ENCODE measurements at regions not wholly inside any gene's neighbourhood (a gene's known extent, or its start where the extent isn't known, plus 50 kb on each side); places are given as distances from the start of the nearest gene placed in this dataset.

GRCh38 chr18:64513401-64513800 is 364.5 kb upstream of the LINC00305 start:
- POLR2A ChIA-PET, result no interaction called here
- TF ChIP-seq CBFB (CRISPR knock-in tag; IDR thresholded peaks at IDR 0.05; ENCODE audit: low read depth), result no peak
- TF ChIP-seq CREB1 (CRISPR knock-in tag; IDR thresholded peaks at IDR 0.05), result no peak
- TF ChIP-seq SP1 (CRISPR knock-in tag; conservative IDR thresholded peaks at IDR 0.05), result no peak
- TF ChIP-seq ATF1 (CRISPR knock-in tag; IDR thresholded peaks at IDR 0.05), result no peak
- TF ChIP-seq, protein P1, sequence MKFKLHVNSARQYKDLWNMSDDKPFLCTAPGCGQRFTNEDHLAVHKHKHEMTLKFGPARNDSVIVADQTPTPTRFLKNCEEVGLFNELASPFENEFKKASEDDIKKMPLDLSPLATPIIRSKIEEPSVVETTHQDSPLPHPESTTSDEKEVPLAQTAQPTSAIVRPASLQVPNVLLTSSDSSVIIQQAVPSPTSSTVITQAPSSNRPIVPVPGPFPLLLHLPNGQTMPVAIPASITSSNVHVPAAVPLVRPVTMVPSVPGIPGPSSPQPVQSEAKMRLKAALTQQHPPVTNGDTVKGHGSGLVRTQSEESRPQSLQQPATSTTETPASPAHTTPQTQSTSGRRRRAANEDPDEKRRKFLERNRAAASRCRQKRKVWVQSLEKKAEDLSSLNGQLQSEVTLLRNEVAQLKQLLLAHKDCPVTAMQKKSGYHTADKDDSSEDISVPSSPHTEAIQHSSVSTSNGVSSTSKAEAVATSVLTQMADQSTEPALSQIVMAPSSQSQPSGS (CRISPR knock-in tag; IDR thresholded peaks at IDR 0.05; ENCODE audit: borderline replicate concordance, low read depth), result no peak
- TF ChIP-seq ZNF423 (CRISPR knock-in tag; IDR thresholded peaks at IDR 0.05), result no peak
- TF ChIP-seq, protein P2, sequence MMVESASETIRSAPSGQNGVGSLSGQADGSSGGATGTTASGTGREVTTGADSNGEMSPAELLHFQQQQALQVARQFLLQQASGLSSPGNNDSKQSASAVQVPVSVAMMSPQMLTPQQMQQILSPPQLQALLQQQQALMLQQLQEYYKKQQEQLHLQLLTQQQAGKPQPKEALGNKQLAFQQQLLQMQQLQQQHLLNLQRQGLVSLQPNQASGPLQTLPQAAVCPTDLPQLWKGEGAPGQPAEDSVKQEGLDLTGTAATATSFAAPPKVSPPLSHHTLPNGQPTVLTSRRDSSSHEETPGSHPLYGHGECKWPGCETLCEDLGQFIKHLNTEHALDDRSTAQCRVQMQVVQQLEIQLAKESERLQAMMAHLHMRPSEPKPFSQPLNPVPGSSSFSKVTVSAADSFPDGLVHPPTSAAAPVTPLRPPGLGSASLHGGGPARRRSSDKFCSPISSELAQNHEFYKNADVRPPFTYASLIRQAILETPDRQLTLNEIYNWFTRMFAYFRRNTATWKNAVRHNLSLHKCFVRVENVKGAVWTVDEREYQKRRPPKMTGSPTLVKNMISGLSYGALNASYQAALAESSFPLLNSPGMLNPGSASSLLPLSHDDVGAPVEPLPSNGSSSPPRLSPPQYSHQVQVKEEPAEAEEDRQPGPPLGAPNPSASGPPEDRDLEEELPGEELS (CRISPR knock-in tag; IDR thresholded peaks at IDR 0.05), result no peak
- no peak for TF ChIP-seq NR1H2 (CRISPR knock-in tag; IDR thresholded peaks at IDR 0.05)
- TF ChIP-seq ZNF281 (CRISPR knock-in tag; IDR thresholded peaks at IDR 0.05), result no peak
- no peak for TF ChIP-seq ZNF232 (CRISPR knock-in tag; IDR thresholded peaks at IDR 0.05)
- TF ChIP-seq SMAD4 (CRISPR knock-in tag; IDR thresholded peaks at IDR 0.05), result no peak
- no peak for TF ChIP-seq MYBL2 (CRISPR knock-in tag; IDR thresholded peaks at IDR 0.05)
- no peak for TF ChIP-seq SOX15 (CRISPR knock-in tag; IDR thresholded peaks at IDR 0.05)
- TF ChIP-seq FOXP1 (CRISPR knock-in tag; IDR thresholded peaks at IDR 0.05; ENCODE audit: borderline replicate concordance), result no peak
- TF ChIP-seq NR2C2 (CRISPR knock-in tag; IDR thresholded peaks at IDR 0.05), result no peak
- no peak for TF ChIP-seq HMGXB4 (CRISPR knock-in tag; IDR thresholded peaks at IDR 0.05)
- TF ChIP-seq, protein P3, sequence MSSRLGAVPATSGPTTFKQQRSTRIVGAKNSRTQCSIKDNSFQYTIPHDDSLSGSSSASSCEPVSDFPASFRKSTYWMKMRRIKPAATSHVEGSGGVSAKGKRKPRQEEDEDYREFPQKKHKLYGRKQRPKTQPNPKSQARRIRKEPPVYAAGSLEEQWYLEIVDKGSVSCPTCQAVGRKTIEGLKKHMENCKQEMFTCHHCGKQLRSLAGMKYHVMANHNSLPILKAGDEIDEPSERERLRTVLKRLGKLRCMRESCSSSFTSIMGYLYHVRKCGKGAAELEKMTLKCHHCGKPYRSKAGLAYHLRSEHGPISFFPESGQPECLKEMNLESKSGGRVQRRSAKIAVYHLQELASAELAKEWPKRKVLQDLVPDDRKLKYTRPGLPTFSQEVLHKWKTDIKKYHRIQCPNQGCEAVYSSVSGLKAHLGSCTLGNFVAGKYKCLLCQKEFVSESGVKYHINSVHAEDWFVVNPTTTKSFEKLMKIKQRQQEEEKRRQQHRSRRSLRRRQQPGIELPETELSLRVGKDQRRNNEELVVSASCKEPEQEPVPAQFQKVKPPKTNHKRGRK (CRISPR knock-in tag; IDR thresholded peaks at IDR 0.05; ENCODE audit: borderline replicate concordance), result no peak
- H3K36me3 Mint-ChIP-seq, result no peaks in the 10 kb centered on the region
- H3K9me3 Mint-ChIP-seq, result no peaks in the 10 kb centered on the region
- no peak overlapping the region for H3K4me3 Mint-ChIP-seq
- no peak overlapping the region for H3K27ac Mint-ChIP-seq
- DNase-seq (ENCODE audit: low spot score), result no peak
- H3K27me3 Mint-ChIP-seq (ENCODE audit: low read depth), result no peaks in the 10 kb centered on the region; the same call in 1 of the 2 replicates
- CTCF ChIA-PET, result no interaction called here
- no peaks in the 10 kb centered on the region for H3K4me1 Mint-ChIP-seq
- no peak for ATAC-seq

GRCh38 chr18:64490207-64490606 is 341.3 kb upstream of the LINC00305 start:
- Mint-ChIP-seq H3K4me1 (no peaks in the 10 kb centered on the region), H3K9me3 (no peaks in the 10 kb centered on the region), H3K27ac (no peak overlapping the region), H3K27me3 (ENCODE audit: low read depth) (no peaks in the 10 kb centered on the region), H3K36me3 (no peaks in the 10 kb centered on the region), H3K4me3 (no peak overlapping the region)
- ChIA-PET CTCF (no interaction called here), POLR2A (no interaction called here)
- DNase-seq (ENCODE audit: low spot score) (no peak), ATAC-seq (no peak)
- TF ChIP-seq NFYB (CRISPR knock-in tag; conservative IDR thresholded peaks at IDR 0.05; ENCODE audit: low read depth), result no peak
- TF ChIP-seq USF2 (CRISPR knock-in tag; IDR thresholded peaks at IDR 0.05), result no peak
- TF ChIP-seq NR1H2 (CRISPR knock-in tag; IDR thresholded peaks at IDR 0.05), result no peak
- no peak for TF ChIP-seq NR3C1 (CRISPR knock-in tag; conservative IDR thresholded peaks at IDR 0.05; ENCODE audit: low read depth)
- no peak for TF ChIP-seq RELA (CRISPR knock-in tag; IDR thresholded peaks at IDR 0.05; ENCODE audit: borderline replicate concordance)
- TF ChIP-seq, protein P4, sequence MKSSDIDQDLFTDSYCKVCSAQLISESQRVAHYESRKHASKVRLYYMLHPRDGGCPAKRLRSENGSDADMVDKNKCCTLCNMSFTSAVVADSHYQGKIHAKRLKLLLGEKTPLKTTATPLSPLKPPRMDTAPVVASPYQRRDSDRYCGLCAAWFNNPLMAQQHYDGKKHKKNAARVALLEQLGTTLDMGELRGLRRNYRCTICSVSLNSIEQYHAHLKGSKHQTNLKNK (CRISPR knock-in tag; IDR thresholded peaks at IDR 0.05), result no peak
- TF ChIP-seq ZSCAN18 (CRISPR knock-in tag; IDR thresholded peaks at IDR 0.05), result no peak
- no peak for TF ChIP-seq JUN (CRISPR knock-in tag; IDR thresholded peaks at IDR 0.05)
- no peak for TF ChIP-seq NFE2L1 (CRISPR knock-in tag; IDR thresholded peaks at IDR 0.05)
- TF ChIP-seq RORB (CRISPR knock-in tag; IDR thresholded peaks at IDR 0.05), result no peak
